Epidermal melanocyte (primary cell): ENCODE measurements at regions not wholly inside any gene's neighbourhood (a gene's known extent, or its start where the extent isn't known, plus 50 kb on each side); places are given as distances from the start of the nearest gene placed in this dataset.

Experiments
- DNase-seq: peaks from one replicate; pipeline ENCODE4 v3.0.0; 2011; ENCODE audit warnings: low spot score; ENCODE audit not compliant: insufficient read length

- no peak for DNase-seq
Observed at GRCh38 chr3:95134693-95135413, 1072.0 kb downstream of the NSUN3 start.

GRCh38 chr3:95148107-95148506 lies 1085.2 kb downstream of the NSUN3 start:
- no peak for DNase-seq

- no peak for DNase-seq
Observed at GRCh38 chr3:95151590-95151989, 1088.7 kb downstream of the NSUN3 start.

- DNase-seq, result no peak
Observed at GRCh38 chr3:95154766-95155165, 1091.9 kb downstream of the NSUN3 start.

GRCh38 chr3:95162794-95163193 lies 1099.9 kb downstream of the NSUN3 start:
- no peak for DNase-seq

GRCh38 chr3:95167748-95168147 lies 1104.9 kb downstream of the NSUN3 start:
- DNase-seq, result no peak

- DNase-seq, result no peak
Observed at GRCh38 chr3:95168526-95168925, 1105.7 kb downstream of the NSUN3 start.

- DNase-seq, result no peak
Observed at GRCh38 chr3:95172164-95172943, 1109.5 kb downstream of the NSUN3 start.

GRCh38 chr3:95177096-95177495 lies 1114.2 kb downstream of the NSUN3 start:
- no peak for DNase-seq

GRCh38 chr3:95184038-95184437 lies 1121.2 kb downstream of the NSUN3 start:
- DNase-seq, result no peak

- DNase-seq, result no peak
Observed at GRCh38 chr3:95189348-95189747, 1126.5 kb downstream of the NSUN3 start.

- no peak for DNase-seq
Observed at GRCh38 chr3:95197661-95198060, 1134.8 kb downstream of the NSUN3 start.

GRCh38 chr3:95200384-95200783 lies 1137.5 kb downstream of the NSUN3 start:
- no peak for DNase-seq

GRCh38 chr3:95210878-95211277 lies 1148.0 kb downstream of the NSUN3 start:
- DNase-seq, result no peak

- no peak for DNase-seq
Observed at GRCh38 chr3:95212117-95212516, 1149.3 kb downstream of the NSUN3 start.

- DNase-seq, result no peak
Observed at GRCh38 chr3:95215437-95215957, 1152.6 kb downstream of the NSUN3 start.

GRCh38 chr3:95217661-95218060 lies 1154.8 kb downstream of the NSUN3 start:
- DNase-seq, result no peak

- no peak for DNase-seq
Observed at GRCh38 chr3:95218484-95218883, 1155.6 kb downstream of the NSUN3 start.

GRCh38 chr3:95226437-95226836 lies 1163.6 kb downstream of the NSUN3 start:
- no peak for DNase-seq

- DNase-seq, result no peak
Observed at GRCh38 chr3:95227092-95227491, 1164.2 kb downstream of the NSUN3 start.

GRCh38 chr3:95228416-95228815 lies 1165.6 kb downstream of the NSUN3 start:
- DNase-seq, result no peak

- no peak for DNase-seq
Observed at GRCh38 chr3:95235916-95236315, 1173.1 kb downstream of the NSUN3 start.

- DNase-seq, result no peak
Observed at GRCh38 chr3:95237783-95238182, 1174.9 kb downstream of the NSUN3 start.
